SK-N-SH treated with all-trans-retinoic acid at 6 μM for 48 hours (cell line): ENCODE measurements at regions not wholly inside any gene's neighbourhood (a gene's known extent, or its start where the extent isn't known, plus 50 kb on each side); places are given as distances from the start of the nearest gene placed in this dataset.

Source experiments
- CSRNP3 ChIP-seq: fragments of 250-450 bp; sonication (Bioruptor Pico); IDR thresholded peaks from 2 replicates; pipeline ENCODE4 v1.5.1; 2021; ENCODE audit warnings: mild to moderate bottlenecking, moderate library complexity
- OSR1 ChIP-seq: fragments of 250-450 bp; sonication (Bioruptor Pico); IDR thresholded peaks from 2 replicates; pipeline ENCODE4 v1.8.0; 2022; ENCODE audit warnings: moderate library complexity, mild to moderate bottlenecking, inconsistent platforms
- PATZ1 ChIP-seq: fragments of 250-450 bp; sonication (Bioruptor Pico); IDR thresholded peaks from 2 replicates; pipeline ENCODE4 v1.8.0; 2020; ENCODE audit warnings: mild to moderate bottlenecking, moderate library complexity, borderline replicate concordance
- POU6F1 ChIP-seq: fragments of 250-450 bp; sonication (Bioruptor Pico); IDR thresholded peaks from 2 replicates; pipeline ENCODE4 v1.8.0; 2021; ENCODE audit warnings: low read depth, mild to moderate bottlenecking, moderate library complexity, borderline replicate concordance
- RARB ChIP-seq: fragments of 250-450 bp; sonication (Bioruptor Pico); IDR thresholded peaks from 2 replicates; pipeline ENCODE4 v1.8.0; 2021; ENCODE audit warnings: mild to moderate bottlenecking, moderate library complexity
- ZFP3 ChIP-seq: fragments of 250-450 bp; sonication (Bioruptor Pico); IDR thresholded peaks from 2 replicates; pipeline ENCODE4 v1.5.0; 2020; ENCODE audit warnings: mild to moderate bottlenecking, moderate library complexity
- ZFP30 ChIP-seq: fragments of 450-650 bp; formaldehyde crosslinking; IDR thresholded peaks from 2 replicates; pipeline ENCODE4 v1.5.0; 2022; ENCODE audit warnings: mild to moderate bottlenecking, moderate library complexity
- ZNF565 ChIP-seq: fragments of 450-650 bp; formaldehyde crosslinking; conservative IDR thresholded peaks from 2 replicates; pipeline ENCODE4 v1.5.0; 2020; ENCODE audit warnings: low read depth, mild to moderate bottlenecking, moderate library complexity

GRCh38 chr10:61068471-61068870, 124.5 kb upstream of the RHOBTB1 start:
- TF ChIP-seq CSRNP3 (CRISPR knock-in tag): no peak
- no peak for TF ChIP-seq ZNF565 (CRISPR knock-in tag)
- no peak for TF ChIP-seq ZFP3 (CRISPR knock-in tag)
- no peak for TF ChIP-seq ZFP30 (CRISPR knock-in tag)
- TF ChIP-seq PATZ1 (CRISPR knock-in tag): no peak
- no peak for TF ChIP-seq RARB (CRISPR knock-in tag)
- TF ChIP-seq POU6F1: no peak
- TF ChIP-seq OSR1 (CRISPR knock-in tag): no peak
